ENCODE measurements at regions not wholly inside any gene's neighbourhood (a gene's known extent, or its start where the extent isn't known, plus 50 kb on each side); places are given as distances from the start of the nearest gene placed in this dataset.

- TF ChIP-seq PRDM10 (tag by site-specific recombination; IDR thresholded peaks at IDR 0.05) (no peak), ZNF658 (tag by site-specific recombination; IDR thresholded peaks at IDR 0.05) (no peak), YY1 (tag by site-specific recombination; IDR thresholded peaks at IDR 0.05) (no peak)
Measured at GRCh38 chr5:68960456-68960855, 133.4 kb upstream of the SLC30A5 start (continued).

GRCh38 chr5:68960961-68961360, 132.9 kb upstream of the SLC30A5 start:
- no peaks in the 10 kb centered on the region for H3K36me3 ChIP-seq (ENCODE audit: control insufficient read depth in 2 of 2, insufficient read depth in 1 of 2, low read length in 2 of 2)

GRCh38 chr5:68961762-68962161, 132.1 kb upstream of the SLC30A5 start:
- no peaks in the 10 kb centered on the region for H3K4me1 ChIP-seq (ENCODE audit: control insufficient read depth, insufficient read depth, low read length)
- POLR2A ChIA-PET, result no interaction called here
- no peak overlapping the region for H3K4me3 ChIP-seq (ENCODE audit: low read depth, low read length)
- CTCF ChIA-PET, result interaction anchor here (0.6 to 1.1 kb wide), 6 partner anchors 13 to 675 kb away, joined by 3 to 5 read pairs (median 4); no protein-coding TSS in a partner anchor
- H3K27ac ChIP-seq (ENCODE audit: extremely low read depth, low read depth, low read length), result no peak overlapping the region
- H3K36me3 ChIP-seq (ENCODE audit: control insufficient read depth in 2 of 2, insufficient read depth in 1 of 2, low read length in 2 of 2), result no peaks in the 10 kb centered on the region
- no peak for TF ChIP-seq ZNF391 (tag by site-specific recombination; IDR thresholded peaks at IDR 0.05; ENCODE audit: borderline replicate concordance, low read depth)
- peak; percentile 75; the same call in 1 of the 2 replicates for TF ChIP-seq ZNF140 (tag by site-specific recombination; IDR thresholded peaks at IDR 0.05)
- no peak for TF ChIP-seq KLF17 (tag by site-specific recombination; IDR thresholded peaks at IDR 0.05)
- TF ChIP-seq ZNF2 (tag by site-specific recombination; IDR thresholded peaks at IDR 0.05), result no peak
- no peaks in the 10 kb centered on the region for H3K9me3 ChIP-seq (ENCODE audit: control insufficient read depth, insufficient read depth, low read depth, low read length)

More at GRCh38 chr5:68960961-68961360, 132.9 kb upstream of the SLC30A5 start:
- Histone ChIP-seq H3K9me3 (ENCODE audit: control insufficient read depth, insufficient read depth, low read depth, low read length) (no peaks in the 10 kb centered on the region), H3K4me3 (ENCODE audit: low read depth, low read length) (no peak overlapping the region), H3K27ac (ENCODE audit: extremely low read depth, low read depth, low read length) (no peak overlapping the region), H3K4me1 (ENCODE audit: control insufficient read depth, insufficient read depth, low read length) (no peaks in the 10 kb centered on the region)
- ChIA-PET POLR2A (no interaction called here), CTCF (interaction anchor here (0.8 to 1.3 kb wide), 2 partner anchors 674 kb away, joined by 4 read pairs; no protein-coding TSS in a partner anchor)
- TF ChIP-seq SCRT2 (tag by site-specific recombination; IDR thresholded peaks at IDR 0.05), result peak; percentile 58
- no peak for TF ChIP-seq ZNF423 (tag by site-specific recombination; IDR thresholded peaks at IDR 0.05)
- TF ChIP-seq ZNF548 (tag by site-specific recombination; IDR thresholded peaks at IDR 0.05), result no peak
- no peak for TF ChIP-seq REPIN1 (tag by site-specific recombination; IDR thresholded peaks at IDR 0.05; ENCODE audit: low read depth)

- no peak overlapping the region for H3K27ac ChIP-seq (ENCODE audit: extremely low read depth, low read depth, low read length)
- H3K4me1 ChIP-seq (ENCODE audit: control insufficient read depth, insufficient read depth, low read length), result no peaks in the 10 kb centered on the region
- no peak overlapping the region for H3K4me3 ChIP-seq (ENCODE audit: low read depth, low read length)
- H3K9me3 ChIP-seq (ENCODE audit: control insufficient read depth, insufficient read depth, low read depth, low read length), result no peaks in the 10 kb centered on the region
- CTCF ChIA-PET, result interaction anchor here (0.6 to 1.3 kb wide), 18 partner anchors 11 to 797 kb away, joined by 3 to 7 read pairs (median 3); no protein-coding TSS in a partner anchor
- POLR2A ChIA-PET, result no interaction called here
- H3K36me3 ChIP-seq (ENCODE audit: control insufficient read depth in 2 of 2, insufficient read depth in 1 of 2, low read length in 2 of 2), result no peaks in the 10 kb centered on the region
- TF ChIP-seq OSR2 (tag by site-specific recombination; IDR thresholded peaks at IDR 0.05) (no peak), ZNF521 (tag by site-specific recombination; IDR thresholded peaks at IDR 0.05) (no peak), INSM2 (tag by site-specific recombination; IDR thresholded peaks at IDR 0.05) (no peak), ZNF350 (tag by site-specific recombination; IDR thresholded peaks at IDR 0.05) (no peak), ZNF501 (tag by site-specific recombination; IDR thresholded peaks at IDR 0.05) (0 out of 2 replicates have a peak, but pooled peaks have one; percentile 44), BCL11A (tag by site-specific recombination; IDR thresholded peaks at IDR 0.05; ENCODE audit: low read depth) (no peak), ZNF2 (tag by site-specific recombination; IDR thresholded peaks at IDR 0.05) (peak; percentile 61; the same call in 1 of the 2 replicates), ZNF629 (tag by site-specific recombination; IDR thresholded peaks at IDR 0.05) (no peak), ZNF654 (tag by site-specific recombination; IDR thresholded peaks at IDR 0.05; ENCODE audit: low read depth) (peak; percentile 84), ZNF76 (tag by site-specific recombination; IDR thresholded peaks at IDR 0.05; ENCODE audit: borderline replicate concordance, low read depth) (no peak), CTCF (tag by site-specific recombination; IDR thresholded peaks at IDR 0.05) (peak; percentile 70)
Measured at GRCh38 chr5:68962757-68963484, 130.9 kb upstream of the SLC30A5 start.
